Spleen (tissue), 7 donors: ENCODE measurements at regions not wholly inside any gene's neighbourhood (a gene's known extent, or its start where the extent isn't known, plus 50 kb on each side); places are given as distances from the start of the nearest gene placed in this dataset.

Source experiments
- POLR2AphosphoS5 ChIP-seq, 3 donors: sonication (generic); formaldehyde crosslinking; IDR thresholded peaks; one replicate each; pipeline ENCODE4 v1.5.1; 2017; ENCODE audit warnings: antibody characterized with exemption in 3 of 3
- TF ChIP-seq, protein P1 (sequence below), 11 experiments: fragments of 200-600 bp in 7 of 11; fragments of 450-650 bp in 4 of 11; sonication (generic) in 4 of 11; IDR thresholded peaks in 8 of 11; conservative IDR thresholded peaks in 3 of 11; 1 replicate in 7 of 11; 2 replicates in 4 of 11; pipeline versions ENCODE4 v1.4.0 to v1.8.0; 2016 to 2021; ENCODE audit warnings: antibody characterized with exemption in 11 of 11, inconsistent platforms in 4 of 11, mild to moderate bottlenecking in 1 of 11
- donor health status: DM: no; HTN: no; CAD: no; lungs with moderate emphysema.
- donor health status: DM: no; HTN: no; CAD: no.
- donor health status: DM: no; HTN: no; CAD: no.

DNA sequence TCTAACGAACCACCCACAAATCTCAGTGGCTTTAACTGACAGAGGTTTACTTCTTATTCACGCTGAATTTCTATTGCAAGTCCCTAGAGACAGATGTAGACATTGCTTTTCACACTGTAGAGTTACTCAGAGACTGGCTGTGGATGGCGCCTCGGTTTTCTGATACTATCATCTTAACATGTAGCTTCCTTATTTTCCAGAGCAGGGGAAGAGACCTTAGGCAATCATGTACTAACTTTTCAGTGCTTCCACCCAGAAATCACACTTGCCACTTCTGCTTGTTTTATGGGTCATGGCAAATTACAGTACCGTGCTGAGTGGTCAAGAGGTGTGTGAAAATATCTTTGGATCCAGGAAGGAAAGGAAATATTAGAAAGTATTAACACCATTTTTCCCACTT lies 65.4 kb downstream of the MAF start:
- TF ChIP-seq, protein P1, sequence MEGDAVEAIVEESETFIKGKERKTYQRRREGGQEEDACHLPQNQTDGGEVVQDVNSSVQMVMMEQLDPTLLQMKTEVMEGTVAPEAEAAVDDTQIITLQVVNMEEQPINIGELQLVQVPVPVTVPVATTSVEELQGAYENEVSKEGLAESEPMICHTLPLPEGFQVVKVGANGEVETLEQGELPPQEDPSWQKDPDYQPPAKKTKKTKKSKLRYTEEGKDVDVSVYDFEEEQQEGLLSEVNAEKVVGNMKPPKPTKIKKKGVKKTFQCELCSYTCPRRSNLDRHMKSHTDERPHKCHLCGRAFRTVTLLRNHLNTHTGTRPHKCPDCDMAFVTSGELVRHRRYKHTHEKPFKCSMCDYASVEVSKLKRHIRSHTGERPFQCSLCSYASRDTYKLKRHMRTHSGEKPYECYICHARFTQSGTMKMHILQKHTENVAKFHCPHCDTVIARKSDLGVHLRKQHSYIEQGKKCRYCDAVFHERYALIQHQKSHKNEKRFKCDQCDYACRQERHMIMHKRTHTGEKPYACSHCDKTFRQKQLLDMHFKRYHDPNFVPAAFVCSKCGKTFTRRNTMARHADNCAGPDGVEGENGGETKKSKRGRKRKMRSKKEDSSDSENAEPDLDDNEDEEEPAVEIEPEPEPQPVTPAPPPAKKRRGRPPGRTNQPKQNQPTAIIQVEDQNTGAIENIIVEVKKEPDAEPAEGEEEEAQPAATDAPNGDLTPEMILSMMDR (IDR thresholded peaks at IDR 0.05 in 8 of 11, conservative IDR thresholded peaks at IDR 0.05 in 3 of 11): no peak
- no peak for TF ChIP-seq POLR2AphosphoS5 (IDR thresholded peaks at IDR 0.05)
